ENCODE measurements at regions not wholly inside any gene's neighbourhood (a gene's known extent, or its start where the extent isn't known, plus 50 kb on each side); places are given as distances from the start of the nearest gene placed in this dataset.

DNA sequence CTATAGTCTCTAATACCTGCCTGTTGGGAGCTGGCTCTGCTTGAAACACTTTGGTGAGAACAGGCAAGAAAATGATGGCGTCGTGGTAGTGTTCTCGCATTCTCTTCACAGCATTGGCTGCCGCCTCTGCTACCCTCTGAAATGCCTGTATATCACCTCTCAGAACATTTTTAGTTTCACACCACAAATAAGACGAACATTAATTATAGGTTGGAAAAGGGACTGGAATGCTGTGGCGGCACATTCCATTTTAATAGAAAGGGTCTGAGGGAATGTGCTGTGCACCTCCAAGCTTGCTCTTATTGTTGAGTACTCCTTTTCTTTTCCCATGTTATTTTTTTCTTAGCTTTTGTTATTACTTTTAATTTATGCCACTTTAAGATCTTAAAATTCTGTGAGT is 134.6 kb upstream of the HMHB1 start:
- H2BK20ac ChIP-seq (ENCODE audit: low read length): no peak overlapping the region
- ChIA-PET CTCF (ENCODE audit: partially characterized antibody) (no interaction called here), POLR2A (ENCODE audit: partially characterized antibody) (no interaction called here)
- H3K18ac ChIP-seq (ENCODE audit: extremely low read depth, low read length): no peak overlapping the region
- no peak overlapping the region for H4K5ac ChIP-seq (ENCODE audit: insufficient read length, low read depth, low read length)
- H2BK15ac ChIP-seq (ENCODE audit: low read length): no peak overlapping the region
- no peaks in the 10 kb centered on the region for H3K36me3 ChIP-seq (ENCODE audit: control insufficient read depth in 2 of 4, insufficient read depth in 4 of 4, low read length in 3 of 4)
- H2AFZ ChIP-seq (ENCODE audit: low read length): no peak overlapping the region
- H3K9ac ChIP-seq (replicated peaks in 1 of 4; ENCODE audit: extremely low read depth in 1 of 4, low read depth in 3 of 4, low read length in 3 of 4): no peak overlapping the region
- H3K27ac ChIP-seq (ENCODE audit: low read depth, low read length): no peak overlapping the region
- no peak overlapping the region for H3K4ac ChIP-seq (replicated peaks; ENCODE audit: insufficient read length, low read depth, low read length)
- H2AK5ac ChIP-seq (ENCODE audit: low read depth, low read length): no peak overlapping the region
- H4K8ac ChIP-seq (ENCODE audit: extremely low read depth, insufficient read depth, low read length): no peak overlapping the region
- H3K27me3 ChIP-seq (replicated peaks in 1 of 4; ENCODE audit: control insufficient read depth in 3 of 4, extremely low read depth in 1 of 4, insufficient read depth in 3 of 4, low read length in 3 of 4): no peaks in the 10 kb centered on the region
- no peak overlapping the region for H3K23ac ChIP-seq (ENCODE audit: insufficient read length)
- no peaks in the 10 kb centered on the region for H3K23me2 ChIP-seq (ENCODE audit: low read depth, low read length)
- H4K20me1 ChIP-seq (replicated peaks in 1 of 2; ENCODE audit: control insufficient read depth in 1 of 2, insufficient read depth in 2 of 2, low read length in 2 of 2): no peaks in the 10 kb centered on the region
- H3K4me3 ChIP-seq (ENCODE audit: extremely low read depth in 1 of 4, insufficient read depth in 2 of 4, low read depth in 3 of 4, low read length in 4 of 4): no peak overlapping the region
- H3K4me1 ChIP-seq (replicated peaks in 1 of 4; ENCODE audit: control insufficient read depth in 3 of 4, insufficient read depth in 4 of 4, low read length in 3 of 4): no peaks in the 10 kb centered on the region
- WGBS, 2 experiments (ENCODE audit: extremely low coverage in 1 of 2, insufficient coverage in 1 of 2, insufficient read length in 1 of 2, insufficient replicate concordance in 2 of 2, low coverage in 1 of 2, low lambda C conversion rate in 2 of 2, missing lambda C conversion rate in 1 of 2): 97% methylated on average over 6 of the region's 6 CpGs; no CpG with 5 or more reads in 1 of the 2 experiments
- H3K79me1 ChIP-seq (ENCODE audit: low read depth, low read length): no peaks in the 10 kb centered on the region
- no peak overlapping the region for H4K91ac ChIP-seq (replicated peaks; ENCODE audit: insufficient read length, low read length)
- no peak overlapping the region for H2BK120ac ChIP-seq (replicated peaks; ENCODE audit: low read depth, low read length)
- TF ChIP-seq TAF7 (optimal IDR thresholded peaks at IDR 0.05; ENCODE audit: borderline replicate concordance, low read depth, low read length) (no peak), CEBPB (IDR thresholded peaks at IDR 0.05; ENCODE audit: low read depth, low read length) (no peak), SP4 (IDR thresholded peaks at IDR 0.05; ENCODE audit: low read length) (no peak), POLR2A (IDR thresholded peaks at IDR 0.05; ENCODE audit: control extremely low read depth in 1 of 2, low read depth in 2 of 2, low read length in 2 of 2) (no peak), SIX5 (IDR thresholded peaks at IDR 0.05; ENCODE audit: low read depth, low read length) (no peak), CHD2 (IDR thresholded peaks at IDR 0.05; ENCODE audit: low read length) (no peak), BRCA1 (IDR thresholded peaks at IDR 0.05; ENCODE audit: low read depth, low read length) (no peak), EZH2 (IDR thresholded peaks at IDR 0.05; ENCODE audit: low read depth, low read length, severe bottlenecking) (no peak), JUN (IDR thresholded peaks at IDR 0.05; ENCODE audit: low read depth, low read length) (no peak), TCF12 (IDR thresholded peaks at IDR 0.05; ENCODE audit: low read depth, low read length) (no peak), CHD1 (IDR thresholded peaks at IDR 0.05; ENCODE audit: low read depth, low read length) (no peak), RFX5 (IDR thresholded peaks at IDR 0.05; ENCODE audit: borderline replicate concordance, low read depth, low read length) (no peak), SIN3A (conservative IDR thresholded peaks at IDR 0.05 in 1 of 2, IDR thresholded peaks at IDR 0.05 in 1 of 2; ENCODE audit: low read depth in 1 of 2, low read length in 2 of 2) (no peak), PHF8 (conservative IDR thresholded peaks at IDR 0.05; ENCODE audit: low read depth, low read length) (no peak), SP2 (IDR thresholded peaks at IDR 0.05; ENCODE audit: low read length) (no peak), CTBP2 (IDR thresholded peaks at IDR 0.05; ENCODE audit: borderline replicate concordance, insufficient read depth, insufficient read length, low read length) (no peak)
- no peak overlapping the region for H2BK12ac ChIP-seq (ENCODE audit: low read depth, low read length)
- no peaks in the 10 kb centered on the region for H3K79me2 ChIP-seq (ENCODE audit: control insufficient read depth in 1 of 2, insufficient read depth in 2 of 2, low read length in 2 of 2)
- H3K4me2 ChIP-seq (ENCODE audit: insufficient read depth in 1 of 2, low read depth in 2 of 2, low read length in 2 of 2): no peak overlapping the region
- H3K14ac ChIP-seq (ENCODE audit: insufficient read length): no peak overlapping the region
- no peak overlapping the region for H3K56ac ChIP-seq (replicated peaks; ENCODE audit: insufficient read length, low read depth, low read length)
- FAIRE-seq (no peak), DNase-seq (ENCODE audit: low read depth in 1 of 2, low spot score in 2 of 2) (no peak)
- H2BK5ac ChIP-seq (ENCODE audit: low read depth, low read length): no peak overlapping the region
- H3K9me3 ChIP-seq (ENCODE audit: insufficient read depth in 2 of 2, low read depth in 1 of 2, low read length in 1 of 2): no peaks in the 10 kb centered on the region; a peak in 1 of 4 replicates
